ENCODE measurements at regions not wholly inside any gene's neighbourhood (a gene's known extent, or its start where the extent isn't known, plus 50 kb on each side); places are given as distances from the start of the nearest gene placed in this dataset.

DNA sequence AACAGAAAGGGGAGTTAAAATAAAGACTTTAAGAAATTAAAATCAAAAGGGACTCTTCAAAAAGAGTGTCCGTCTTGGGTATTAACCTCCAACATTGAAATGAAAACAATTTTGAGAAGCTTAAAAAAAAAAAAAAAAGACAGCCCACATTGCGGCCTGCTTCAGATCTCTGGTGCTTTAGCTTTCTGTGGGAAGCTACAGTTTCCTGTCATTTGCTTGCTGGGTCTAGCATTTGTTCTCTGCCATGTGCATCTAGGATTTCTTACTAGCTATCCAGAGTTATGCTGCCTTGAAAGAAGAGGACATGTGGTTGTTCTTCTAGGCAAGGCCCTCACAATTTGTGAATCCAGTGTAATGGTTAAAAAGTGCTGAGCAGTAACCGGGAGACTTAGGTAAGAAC is 375.3 kb downstream of the SLC4A3 start:
- no peak for DNase-seq

- peak; percentile 45 for DNase-seq
Measured at GRCh38 chr2:220005362-220005761, 377.9 kb downstream of the SLC4A3 start.

DNA sequence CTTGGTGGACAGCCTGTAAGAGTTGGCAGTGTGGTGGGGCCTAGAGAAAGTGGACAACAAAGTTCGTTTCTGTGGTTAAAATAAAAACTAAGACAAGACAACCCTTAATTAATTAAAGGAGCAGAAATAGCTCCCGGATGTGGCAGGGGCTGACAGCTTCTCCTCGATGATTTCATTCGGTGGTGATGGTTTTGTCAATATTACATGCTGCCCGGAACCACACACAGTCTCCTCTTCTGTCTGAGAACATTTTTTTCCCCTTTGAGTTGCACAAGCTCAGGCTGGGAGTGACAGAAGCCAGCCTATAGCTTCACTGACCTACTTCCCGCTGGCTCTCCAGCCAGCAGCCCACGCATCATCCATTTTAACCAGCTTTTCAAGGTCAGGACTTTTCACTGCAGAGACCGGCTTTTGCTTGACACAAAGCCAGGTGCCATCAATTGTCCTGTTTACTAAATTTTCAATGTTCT is 378.8 kb downstream of the SLC4A3 start:
- DNase-seq, result peak; percentile 72

GRCh38 chr2:220011859-220012258 is 384.4 kb downstream of the SLC4A3 start:
- no peak for DNase-seq

DNA sequence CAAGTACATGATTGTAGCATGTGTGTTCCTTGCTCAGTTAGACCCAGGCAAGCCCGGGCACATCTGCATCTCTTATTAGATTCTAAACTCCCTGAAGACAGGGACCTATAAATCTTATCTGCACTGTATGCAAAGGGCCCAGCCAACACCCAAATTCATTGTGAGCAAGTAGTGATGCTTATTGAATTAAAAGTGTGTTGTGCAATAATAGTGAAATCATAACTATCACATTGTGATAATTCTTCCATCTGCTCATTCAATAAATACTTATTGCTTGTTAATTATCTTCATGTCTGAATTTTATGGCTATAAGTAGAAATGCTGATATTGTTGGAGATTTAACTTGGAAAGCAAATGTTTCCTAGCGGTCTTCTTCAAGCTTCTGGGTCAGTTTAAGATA is 387.5 kb downstream of the SLC4A3 start:
- no peak for DNase-seq

DNA sequence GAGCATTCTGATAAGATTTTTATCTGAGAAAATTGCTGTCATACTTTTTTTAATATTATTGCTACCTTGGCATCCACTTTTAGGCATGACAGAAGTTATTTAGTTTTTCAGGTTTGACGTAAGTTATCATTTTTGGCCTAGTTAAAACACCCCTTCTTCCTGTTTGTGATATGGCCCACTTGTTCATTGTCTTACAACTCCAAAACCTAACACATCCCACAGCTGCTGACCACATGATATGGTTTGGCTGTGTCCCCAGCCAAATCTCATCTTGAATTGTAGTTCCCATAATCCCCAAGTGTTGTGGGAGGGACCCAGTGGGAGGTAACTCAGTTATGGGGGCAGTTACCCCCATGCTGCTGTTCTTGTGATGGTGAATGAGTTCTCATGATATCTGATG is 388.1 kb downstream of the SLC4A3 start:
- DNase-seq, result no peak

DNA sequence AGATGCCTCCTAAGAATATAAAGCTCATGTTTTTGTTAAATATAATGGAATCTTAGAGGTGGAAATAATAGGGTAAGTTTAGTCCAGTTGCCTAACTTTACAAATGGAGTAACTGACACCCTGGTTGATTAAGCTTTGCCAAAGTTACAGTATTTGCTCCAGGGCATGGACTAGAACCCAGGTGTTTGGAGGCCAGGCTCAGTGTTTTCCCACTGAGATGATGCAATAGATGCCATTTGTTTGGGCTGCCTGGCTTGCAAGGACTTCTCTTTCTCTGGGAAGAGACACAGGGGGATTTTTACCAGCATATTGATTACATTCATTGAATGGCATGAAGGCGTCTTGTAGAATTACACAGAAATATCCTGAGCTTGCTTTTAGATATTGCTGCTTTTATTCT is 397.8 kb downstream of the SLC4A3 start:
- no peak for DNase-seq

GRCh38 chr2:220029013-220029412 is 401.6 kb downstream of the SLC4A3 start:
- DNase-seq, result no peak

GRCh38 chr2:220033546-220033945 is 406.1 kb downstream of the SLC4A3 start:
- no peak for DNase-seq

DNA sequence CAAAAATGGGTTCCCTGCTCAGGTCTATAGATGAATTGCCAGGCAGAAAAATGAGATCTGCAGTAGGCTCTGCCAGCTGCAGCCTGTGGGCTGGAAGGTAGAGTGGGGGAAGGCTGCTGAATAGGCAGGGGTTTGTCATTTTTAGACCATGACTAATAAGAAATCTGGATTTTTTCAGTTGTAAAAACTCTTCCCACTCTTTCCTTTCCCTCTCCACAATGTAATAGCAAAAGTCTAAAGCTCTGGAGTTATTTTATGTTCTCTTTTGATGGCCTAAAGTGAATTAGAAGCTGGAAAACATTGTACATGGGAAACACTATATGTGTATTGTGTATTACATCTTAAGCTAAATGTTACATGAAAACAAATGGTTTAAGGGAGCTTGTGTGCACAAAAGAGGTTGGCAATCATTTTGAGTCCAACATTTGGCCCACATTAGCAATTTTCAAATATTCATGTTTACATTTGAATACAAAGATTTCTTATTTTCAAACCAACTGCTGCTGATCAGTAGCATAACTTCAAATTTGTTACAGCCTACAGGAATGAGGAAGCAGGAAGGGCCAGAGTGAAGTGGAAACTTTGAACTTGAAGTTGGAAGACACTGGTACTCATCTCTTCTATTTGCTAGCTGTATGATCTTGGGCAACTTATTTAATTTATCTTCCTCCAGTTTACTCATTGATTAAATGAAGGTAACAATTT is 407.1 kb downstream of the SLC4A3 start:
- DNase-seq, result no peak

DNA sequence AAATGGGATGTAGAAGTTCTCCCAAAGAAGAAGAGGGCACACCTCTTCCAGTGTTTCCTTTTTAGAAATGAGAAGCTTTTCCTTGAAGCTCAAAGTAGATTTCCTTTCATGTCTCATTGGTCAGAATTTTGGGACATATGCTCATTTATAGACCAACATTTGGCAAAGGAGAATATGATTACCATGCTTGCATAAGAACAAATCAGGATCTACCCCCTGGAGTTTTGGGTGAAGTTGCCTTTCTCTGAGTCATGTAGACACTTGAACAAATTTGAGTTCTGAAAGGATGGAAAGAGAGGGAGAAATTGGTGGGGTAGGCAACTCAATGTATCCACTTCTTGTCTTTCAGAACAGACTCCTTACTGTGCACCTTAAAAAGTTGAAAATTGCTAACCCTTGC is 409.0 kb downstream of the SLC4A3 start:
- DNase-seq, result no peak

DNA sequence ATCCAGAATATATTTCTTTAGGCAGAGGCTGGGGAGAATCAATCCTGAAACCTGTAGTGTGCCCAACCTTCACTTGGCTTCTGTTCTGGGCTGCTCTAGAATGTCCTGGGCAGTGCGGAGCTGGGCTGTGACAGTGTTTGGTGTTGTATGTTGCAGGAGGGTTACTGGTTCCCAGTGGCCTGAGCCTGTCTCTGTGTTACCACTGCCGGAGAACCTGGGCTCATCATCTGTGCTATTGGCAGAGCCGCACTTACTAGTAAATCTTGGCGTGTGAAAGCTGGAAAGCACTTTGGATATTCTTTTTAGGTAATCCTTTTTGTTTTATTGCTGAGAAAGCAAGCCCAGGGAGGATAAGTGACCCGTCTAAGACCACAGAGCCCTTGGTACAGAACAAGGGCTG is 412.9 kb downstream of the SLC4A3 start:
- DNase-seq, result no peak

GRCh38 chr2:220041447-220041846 is 414.0 kb downstream of the SLC4A3 start:
- peak; percentile 66 for DNase-seq

DNA sequence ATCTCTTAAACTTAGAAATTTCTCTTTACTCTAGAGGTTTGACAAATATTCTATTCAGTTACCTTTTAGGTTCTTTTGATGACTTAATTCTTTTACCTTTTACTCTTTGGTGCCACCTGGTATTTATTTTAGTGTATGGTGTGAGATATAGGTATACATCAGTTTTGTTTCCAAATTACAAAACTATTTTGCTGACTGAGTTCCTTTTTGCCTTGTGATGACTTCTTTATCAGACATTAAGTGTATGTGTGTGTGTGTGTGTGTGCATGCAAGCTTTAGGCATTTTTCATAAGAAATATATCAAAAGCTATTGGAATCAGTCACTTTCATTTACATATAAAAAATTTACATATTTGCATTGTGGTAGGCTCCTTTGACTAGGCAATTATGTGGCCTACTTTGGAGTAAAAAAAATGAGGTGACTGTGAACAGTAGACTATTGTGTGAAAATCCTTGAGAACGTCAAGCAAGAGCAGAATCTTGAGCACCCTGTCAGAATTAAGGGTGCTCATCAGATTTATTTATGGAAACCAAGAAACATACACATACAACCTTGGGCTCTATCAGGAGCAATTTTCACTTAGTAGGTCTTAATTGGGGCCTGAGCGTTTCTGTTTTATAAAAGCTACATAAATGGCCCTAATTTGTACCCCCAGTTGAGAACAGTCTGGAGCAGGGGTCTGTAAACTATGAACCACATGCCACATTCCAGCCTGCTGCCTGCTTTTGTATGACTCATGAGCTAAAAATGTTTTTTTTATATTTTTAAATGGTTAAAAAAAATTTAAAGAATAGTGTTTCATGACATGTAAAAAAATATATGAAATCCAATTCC is 415.9 kb downstream of the SLC4A3 start:
- DNase-seq, result peak; percentile 52

GRCh38 chr2:220043990-220044335 is 416.5 kb downstream of the SLC4A3 start:
- no peak for DNase-seq

- peak; percentile 46 for DNase-seq
Measured at GRCh38 chr2:220044383-220044782, 417.0 kb downstream of the SLC4A3 start.

- DNase-seq, result no peak
Measured at GRCh38 chr2:220046507-220046906, 419.1 kb downstream of the SLC4A3 start.

GRCh38 chr2:220051716-220052115 is 424.3 kb downstream of the SLC4A3 start:
- no peak for DNase-seq

GRCh38 chr2:220053919-220054318 is 426.5 kb downstream of the SLC4A3 start:
- DNase-seq, result no peak

GRCh38 chr2:220057391-220057790 is 430.0 kb downstream of the SLC4A3 start:
- DNase-seq, result peak; percentile 68

DNA sequence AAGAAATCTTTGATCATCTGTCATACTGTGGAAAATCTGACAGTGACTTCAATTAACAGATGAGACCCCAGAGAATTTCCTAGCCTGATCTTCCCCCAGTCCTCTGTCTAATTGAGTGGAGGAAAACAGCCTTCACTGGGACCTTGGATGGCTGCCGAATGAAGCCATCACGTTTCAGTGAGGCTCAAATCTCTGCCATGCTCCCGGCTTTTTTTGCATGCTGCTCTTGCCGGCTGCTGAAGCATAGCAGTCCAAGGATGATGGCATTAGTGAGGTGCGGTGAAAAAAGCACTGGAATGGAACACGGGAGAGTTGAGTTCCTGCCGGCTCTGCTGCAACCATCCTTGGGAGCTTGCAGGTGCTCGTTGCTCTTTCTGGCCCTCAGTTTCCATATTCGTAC is 430.5 kb downstream of the SLC4A3 start:
- DNase-seq, result peak; percentile 55

- peak; percentile 80 for DNase-seq
Measured at GRCh38 chr2:220064111-220065030, 436.9 kb downstream of the SLC4A3 start.

DNA sequence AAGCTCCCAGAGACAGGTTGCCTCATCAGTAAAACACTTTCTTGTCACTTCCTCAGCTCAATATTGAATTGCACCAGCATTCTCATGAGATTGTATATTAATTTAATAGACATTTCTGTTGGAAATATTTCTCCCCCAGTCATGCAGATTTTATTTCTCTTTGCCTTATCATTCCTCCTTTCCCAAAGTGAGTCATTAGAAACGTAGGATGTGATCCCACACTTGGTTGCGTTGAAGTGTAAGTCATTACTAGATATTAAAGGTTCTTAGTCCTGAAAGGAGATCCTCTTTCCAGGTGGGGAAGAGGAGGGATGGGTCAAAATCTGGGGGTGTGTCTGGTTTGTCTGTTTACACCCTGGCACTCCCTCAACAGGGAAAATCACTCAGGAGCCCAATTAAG is 438.2 kb downstream of the SLC4A3 start:
- no peak for DNase-seq
